Ovary (tissue), 1 donor: ENCODE measurements at regions not wholly inside any gene's neighbourhood (a gene's known extent, or its start where the extent isn't known, plus 50 kb on each side); places are given as distances from the start of the nearest gene placed in this dataset.

ENCODE experiments used
- EP300 ChIP-seq: sonication (generic); formaldehyde crosslinking; IDR thresholded peaks from one replicate; pipeline ENCODE4 v1.6.1; 2017; ENCODE audit warnings: antibody characterized with exemption
- POLR2A ChIP-seq: fragments of 450-650 bp; IDR thresholded peaks from one replicate; pipeline ENCODE4 v1.6.1; 2017; ENCODE audit warnings: antibody characterized with exemption, mild to moderate bottlenecking, moderate library complexity

GRCh38 chr19:29439021-29439420 lies 86.8 kb upstream of the VSTM2B start:
- TF ChIP-seq EP300 = no peak
- no peak for TF ChIP-seq POLR2A
